ENCODE measurements at regions not wholly inside any gene's neighbourhood (a gene's known extent, or its start where the extent isn't known, plus 50 kb on each side); places are given as distances from the start of the nearest gene placed in this dataset.

DNA sequence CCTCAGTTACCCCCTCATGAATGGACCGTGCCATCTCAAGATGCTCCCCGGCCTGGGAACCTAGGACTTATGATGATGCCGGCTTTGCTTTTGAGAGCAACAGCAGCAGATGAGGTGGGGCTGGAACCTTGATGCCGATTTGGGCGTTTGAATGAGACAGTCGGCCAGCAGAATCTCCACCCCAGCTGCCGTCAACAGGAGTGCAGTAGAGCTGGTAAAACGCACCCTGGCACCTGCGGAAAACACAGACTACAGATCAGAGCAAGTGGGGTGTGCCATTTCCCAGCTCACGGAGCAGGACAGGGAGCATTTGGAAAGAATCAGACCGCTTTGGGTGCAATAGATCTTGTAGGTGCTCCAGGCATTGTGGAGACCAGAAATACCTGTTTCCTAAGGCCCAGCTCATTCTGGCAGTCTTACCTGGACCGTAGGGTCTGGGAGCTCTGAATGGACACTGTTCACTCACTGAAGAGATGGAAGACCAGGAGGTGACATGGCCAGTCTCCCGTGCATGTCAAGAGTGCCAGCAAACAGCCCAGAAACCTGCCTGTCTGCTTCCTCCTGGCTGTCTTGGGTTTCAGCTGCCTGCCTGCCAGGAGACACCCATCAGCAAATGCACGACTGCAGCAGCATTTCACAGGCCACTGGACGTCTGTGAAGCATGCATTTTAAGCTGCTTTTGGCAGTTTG lies 317.7 kb upstream of the IRX4 start:
- TF ChIP-seq, protein P1, sequence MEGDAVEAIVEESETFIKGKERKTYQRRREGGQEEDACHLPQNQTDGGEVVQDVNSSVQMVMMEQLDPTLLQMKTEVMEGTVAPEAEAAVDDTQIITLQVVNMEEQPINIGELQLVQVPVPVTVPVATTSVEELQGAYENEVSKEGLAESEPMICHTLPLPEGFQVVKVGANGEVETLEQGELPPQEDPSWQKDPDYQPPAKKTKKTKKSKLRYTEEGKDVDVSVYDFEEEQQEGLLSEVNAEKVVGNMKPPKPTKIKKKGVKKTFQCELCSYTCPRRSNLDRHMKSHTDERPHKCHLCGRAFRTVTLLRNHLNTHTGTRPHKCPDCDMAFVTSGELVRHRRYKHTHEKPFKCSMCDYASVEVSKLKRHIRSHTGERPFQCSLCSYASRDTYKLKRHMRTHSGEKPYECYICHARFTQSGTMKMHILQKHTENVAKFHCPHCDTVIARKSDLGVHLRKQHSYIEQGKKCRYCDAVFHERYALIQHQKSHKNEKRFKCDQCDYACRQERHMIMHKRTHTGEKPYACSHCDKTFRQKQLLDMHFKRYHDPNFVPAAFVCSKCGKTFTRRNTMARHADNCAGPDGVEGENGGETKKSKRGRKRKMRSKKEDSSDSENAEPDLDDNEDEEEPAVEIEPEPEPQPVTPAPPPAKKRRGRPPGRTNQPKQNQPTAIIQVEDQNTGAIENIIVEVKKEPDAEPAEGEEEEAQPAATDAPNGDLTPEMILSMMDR (IDR thresholded peaks at IDR 0.05; ENCODE audit: borderline replicate concordance, extremely low read depth, low read length, poor library complexity, severe bottlenecking) = no peak
- no peak for TF ChIP-seq EZH2 (IDR thresholded peaks at IDR 0.05; ENCODE audit: borderline replicate concordance, low read depth, low read length, severe bottlenecking)

All from DND-41 (cell line).